GM12878 (cell line): ENCODE measurements at regions not wholly inside any gene's neighbourhood (a gene's known extent, or its start where the extent isn't known, plus 50 kb on each side); places are given as distances from the start of the nearest gene placed in this dataset.

ENCODE experiments used
- ATAC-seq: fragments of 200-7000 bp; cut with Tn5 transposase; 3 replicates; pipeline ENCODE4 v1.9.1; 2020; ENCODE audit warnings: mild to moderate bottlenecking, moderate library complexity
- BruUV-seq: library from RNA; stranded (reverse); fragments of 400-500 nt; replicated peaks from 2 replicates; lab custom pipeline; 2021; lab: Mats Ljungman, UMichigan
- CTCF ChIA-PET: fragments of 300-600 bp; sonication (Branson Sonifier 250); formaldehyde crosslinking; extraction: SDS; loops from one replicate; lab custom pipeline; 2021; ENCODE audit warnings: inconsistent platforms; lab: Yijun Ruan, JAX
- POLR2A ChIA-PET: fragments of 350-600 bp; formaldehyde crosslinking; extraction: SDS; loops from one replicate; lab custom pipeline; 2021; ENCODE audit warnings: inconsistent platforms; lab: Charles Lee
- RAD21 ChIA-PET: fragments of 300-600 bp; sonication (Branson Sonifier 250); formaldehyde crosslinking; loops from one replicate; lab custom pipeline; 2023; ENCODE audit warnings: antibody characterized with exemption; ENCODE audit not compliant: unreplicated experiment; lab: Charles Lee
- SMC1A ChIA-PET: fragments of 300-600 bp; sonication (Branson Sonifier 250); formaldehyde crosslinking; loops from one replicate; lab custom pipeline; 2023; ENCODE audit not compliant: unreplicated experiment, uncharacterized antibody; lab: Charles Lee
- DNase-seq: peaks from one replicate; pipeline ENCODE4 v3.0.0-alpha.2; 2011; ENCODE audit warnings: low read depth, low spot score
- FAIRE-seq: peaks from 3 replicates; lab custom pipeline; 2011; peaks lifted over from hg19 to GRCh38; lab: Jason Lieb, UNC
- H2AFZ ChIP-seq: 2 replicates; pipeline ENCODE4 v1.6.0; 2011; ENCODE audit warnings: low read depth, low read length, control low read depth; ENCODE audit not compliant: control insufficient read depth
- H3K27ac ChIP-seq: 2 replicates; pipeline ENCODE4 v1.5.1; 2011; ENCODE audit warnings: control low read depth; ENCODE audit not compliant: control insufficient read depth, insufficient read depth
- H3K27me3 ChIP-seq, 2 experiments: replicated peaks in 1 of 2; 2 replicates each; pipeline versions ENCODE4 v1.6.0 to v1.6.1; 2011; ENCODE audit warnings: low read length in 1 of 2; ENCODE audit not compliant: control insufficient read depth in 2 of 2, insufficient read depth in 2 of 2
- H3K36me3 ChIP-seq, 2 experiments: 2 replicates each; pipeline ENCODE4 v1.5.1; 2011; ENCODE audit warnings: low read length in 1 of 2; ENCODE audit not compliant: control insufficient read depth in 2 of 2, insufficient read depth in 2 of 2
- H3K4me1 ChIP-seq: 2 replicates; pipeline ENCODE4 v1.6.1; 2011; ENCODE audit warnings: mild to moderate bottlenecking, low read length, moderate library complexity, mixed read lengths; ENCODE audit not compliant: control insufficient read depth, insufficient read depth
- H3K4me2 ChIP-seq: 2 replicates; pipeline ENCODE4 v1.6.0; 2011; ENCODE audit warnings: control low read depth; ENCODE audit not compliant: control insufficient read depth, insufficient read depth
- H3K4me3 ChIP-seq: fragments of 200-600 bp; sonication (generic); 2 replicates; pipeline ENCODE4 v1.5.1; 2016
- H3K79me2 ChIP-seq: 2 replicates; pipeline ENCODE4 v1.6.0; 2011; ENCODE audit warnings: low read length; ENCODE audit not compliant: control insufficient read depth, insufficient read depth
- H3K9ac ChIP-seq: 2 replicates; pipeline ENCODE4 v1.8.0; 2011; ENCODE audit warnings: low read length, control low read depth, mixed read lengths; ENCODE audit not compliant: control insufficient read depth, insufficient read depth
- H3K9me3 ChIP-seq: replicated peaks from 3 replicates; pipeline ENCODE4 v1.5.1; 2011; ENCODE audit warnings: mild to moderate bottlenecking, low read length; ENCODE audit not compliant: control insufficient read depth, insufficient read depth
- H4K20me1 ChIP-seq: 2 replicates; pipeline ENCODE4 v1.6.0; 2011; ENCODE audit not compliant: control insufficient read depth, insufficient read depth
- CEBPB ChIP-seq, 2 experiments: fragments of 150-350 bp in 1 of 2; IDR thresholded peaks; 2 replicates each; pipeline ENCODE4 v1.6.1; 2012 to 2014; ENCODE audit warnings: low read depth in 2 of 2, low read length in 2 of 2, borderline replicate concordance in 1 of 2, inconsistent platforms in 1 of 2
- FOS ChIP-seq: IDR thresholded peaks from 3 replicates; pipeline ENCODE4 v1.6.1; 2011; ENCODE audit warnings: borderline replicate concordance; ENCODE audit not compliant: insufficient read length; ENCODE audit errors: extremely low read depth
- HDAC6 ChIP-seq: fragments of 200-600 bp; sonication (generic); IDR thresholded peaks from one replicate; pipeline ENCODE4 v1.8.0; 2017; ENCODE audit warnings: antibody characterized with exemption; ENCODE audit not compliant: unreplicated experiment
- IKZF1 ChIP-seq: fragments of 450-650 bp; conservative IDR thresholded peaks from 2 replicates; pipeline ENCODE4 v1.6.1; 2017; ENCODE audit warnings: antibody characterized with exemption, mild to moderate bottlenecking
- IKZF2 ChIP-seq, 2 experiments: fragments of 450-650 bp; IDR thresholded peaks; 2 replicates each; pipeline ENCODE4 v1.6.1; 2017; ENCODE audit warnings: mild to moderate bottlenecking in 2 of 2, moderate library complexity in 2 of 2
- KLF5 ChIP-seq: fragments of 450-650 bp; IDR thresholded peaks from 2 replicates; pipeline ENCODE4 v1.6.1; 2014; ENCODE audit warnings: mild to moderate bottlenecking; ENCODE audit not compliant: partially characterized antibody
- MAX ChIP-seq: IDR thresholded peaks from 2 replicates; pipeline ENCODE4 v1.6.1; 2012; ENCODE audit warnings: low read depth, low read length, improper control_type of control experiment
- MEF2A ChIP-seq: IDR thresholded peaks from 2 replicates; pipeline ENCODE4 v1.6.1; 2011; ENCODE audit warnings: low read depth, mild to moderate bottlenecking, low read length, moderate library complexity; ENCODE audit not compliant: insufficient read depth
- MEF2B ChIP-seq: fragments of 450-650 bp; IDR thresholded peaks from 2 replicates; pipeline ENCODE4 v1.6.1; 2018; ENCODE audit warnings: mild to moderate bottlenecking, moderate library complexity; ENCODE audit not compliant: partially characterized antibody, poor library complexity, severe bottlenecking
- PRDM15 ChIP-seq: fragments of 450-650 bp; formaldehyde crosslinking; IDR thresholded peaks from 2 replicates; pipeline ENCODE4 v1.4.0; 2020; ENCODE audit warnings: mild to moderate bottlenecking, moderate library complexity
- SREBF1 ChIP-seq: IDR thresholded peaks from 2 replicates; pipeline ENCODE4 v1.6.1; 2012; ENCODE audit warnings: mild to moderate bottlenecking, low read length
- STAT1 ChIP-seq: fragments of 450-650 bp; conservative IDR thresholded peaks from 2 replicates; pipeline ENCODE4 v1.6.1; 2014; ENCODE audit warnings: antibody characterized with exemption, mild to moderate bottlenecking
- TBL1XR1 ChIP-seq: IDR thresholded peaks from 2 replicates; pipeline ENCODE4 v1.6.1; 2012; ENCODE audit warnings: low read depth, low read length, improper control_type of control experiment
- ZNF207 ChIP-seq: fragments of 450-650 bp; IDR thresholded peaks from 2 replicates; pipeline ENCODE4 v1.6.1; 2014; ENCODE audit warnings: antibody characterized with exemption, mild to moderate bottlenecking, borderline replicate concordance
- ZNF622 ChIP-seq: fragments of 450-650 bp; IDR thresholded peaks from 2 replicates; pipeline ENCODE4 v1.6.1; 2017; ENCODE audit warnings: mild to moderate bottlenecking, inconsistent platforms
- WGBS: methylation state at CpG from one replicate; pipeline ENCODE4 v1.1.6; 2016; ENCODE audit warnings: low lambda C conversion rate; ENCODE audit not compliant: insufficient replicate concordance, insufficient coverage; ENCODE audit errors: missing lambda C conversion rate; 5-methylcytosine and 5-hydroxymethylcytosine counted together
- in situ Hi-C: fragments of 300-500 bp; cut with MboI; formaldehyde crosslinking; loops from 9 replicates; pipeline ENCODE4 v1.14.3; 2018; ENCODE audit warnings: mixed read lengths
- intact Hi-C: fragments of 100-400 bp; cut with micrococcal nuclease; formaldehyde crosslinking; loops from one replicate; pipeline ENCODE4 v1.14.2; 2022; ENCODE audit not compliant: unreplicated experiment
- TF ChIP-seq, protein P1 (sequence below): IDR thresholded peaks from 2 replicates; pipeline ENCODE4 v1.6.1; 2011; ENCODE audit warnings: mild to moderate bottlenecking, low read depth, low read length, moderate library complexity; ENCODE audit not compliant: insufficient replicate concordance

DNA sequence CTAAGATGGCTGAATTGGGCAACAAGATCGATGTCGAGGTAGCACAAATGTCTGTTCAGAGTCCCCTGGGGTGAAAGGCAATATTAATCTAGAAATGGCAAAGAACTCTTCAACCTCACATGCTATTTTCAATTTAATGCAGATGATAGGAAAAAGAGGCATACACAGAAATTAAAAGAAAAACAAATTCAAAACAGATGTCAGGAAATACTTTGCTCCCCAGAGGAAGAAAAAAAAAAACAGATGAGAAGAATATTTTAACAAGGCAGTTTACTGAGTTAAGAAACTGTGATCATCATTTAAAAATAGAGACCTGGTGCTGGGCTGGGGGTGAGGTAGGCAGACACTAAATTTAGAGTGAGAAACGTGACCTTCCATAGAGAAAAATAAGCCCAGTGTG lies 421.9 kb upstream of the ARGLU1 start:
- in situ Hi-C loops: no loop called here
- Histone ChIP-seq H3K27ac (no peak overlapping the region), H3K9ac (no peak overlapping the region), H3K27me3 (no peaks in the 10 kb centered on the region), H3K79me2 (no peaks in the 10 kb centered on the region), H3K4me1 (no peaks in the 10 kb centered on the region), H3K9me3 (no peaks in the 10 kb centered on the region), H2AFZ (no peak overlapping the region), H3K36me3 (no peaks in the 10 kb centered on the region), H3K4me2 (no peak overlapping the region), H3K4me3 (no peak overlapping the region), H4K20me1 (no peaks in the 10 kb centered on the region)
- SMC1A ChIA-PET: interaction anchor here (0.7 to 1.5 kb wide), 2 partner anchors 10 to 56 kb away, joined by 3 read pairs; no protein-coding TSS in a partner anchor
- CTCF ChIA-PET: interaction anchor here (0.5 kb wide), 1 partner anchor 118 kb away, joined by 3 read pairs; no protein-coding TSS in a partner anchor
- POLR2A ChIA-PET: no interaction called here
- RAD21 ChIA-PET: interaction anchor here (0.8 kb wide), 1 partner anchor 28 kb away, joined by 3 read pairs; no protein-coding TSS in a partner anchor
- ATAC-seq (no peak), DNase-seq (no peak), FAIRE-seq (no peak)
- intact Hi-C loops: no loop called here
- no TSS peak for BruUV-seq
- WGBS: 2% methylated on average over 3 of the region's 3 CpGs
- TF ChIP-seq TBL1XR1 (no peak), FOS (no peak), HDAC6 (no peak), SREBF1 (no peak), ZNF207 (no peak), MAX (no peak), MEF2A (no peak), CEBPB (IDR thresholded peaks at IDR 0.05; ENCODE audit: borderline replicate concordance in 1 of 2, low read depth in 2 of 2, low read length in 2 of 2) (no peak), IKZF2 (IDR thresholded peaks at IDR 0.05) (no peak), KLF5 (no peak), PRDM15 (CRISPR knock-in tag) (no peak), STAT1 (no peak), ZNF622 (no peak), IKZF1 (no peak), MEF2B (no peak)
- TF ChIP-seq, protein P1, sequence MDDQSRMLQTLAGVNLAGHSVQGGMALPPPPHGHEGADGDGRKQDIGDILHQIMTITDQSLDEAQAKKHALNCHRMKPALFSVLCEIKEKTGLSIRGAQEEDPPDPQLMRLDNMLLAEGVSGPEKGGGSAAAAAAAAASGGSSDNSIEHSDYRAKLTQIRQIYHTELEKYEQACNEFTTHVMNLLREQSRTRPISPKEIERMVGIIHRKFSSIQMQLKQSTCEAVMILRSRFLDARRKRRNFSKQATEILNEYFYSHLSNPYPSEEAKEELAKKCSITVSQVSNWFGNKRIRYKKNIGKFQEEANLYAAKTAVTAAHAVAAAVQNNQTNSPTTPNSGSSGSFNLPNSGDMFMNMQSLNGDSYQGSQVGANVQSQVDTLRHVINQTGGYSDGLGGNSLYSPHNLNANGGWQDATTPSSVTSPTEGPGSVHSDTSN: no peak
